ENCODE measurements at regions not wholly inside any gene's neighbourhood (a gene's known extent, or its start where the extent isn't known, plus 50 kb on each side); places are given as distances from the start of the nearest gene placed in this dataset.

GRCh38 chr15:77746254-77747174 is 113.8 kb upstream of the LINGO1 start:
- no peaks in the 10 kb centered on the region for H3K27me3 ChIP-seq (ENCODE audit: insufficient read depth, low read depth, low read length)
- no peaks in the 10 kb centered on the region for H3K79me2 ChIP-seq (replicated peaks; ENCODE audit: insufficient read depth, low read length)
- H3K4me3 ChIP-seq (ENCODE audit: low read length): no peak overlapping the region
- no peak overlapping the region for H2AFZ ChIP-seq (ENCODE audit: low read depth, low read length)
- H3K4me2 ChIP-seq (ENCODE audit: low read length): no peak overlapping the region
- no peaks in the 10 kb centered on the region for H3F3A ChIP-seq (ENCODE audit: insufficient read depth, low read length, poor library complexity, severe bottlenecking)
- TF ChIP-seq SMC3 (conservative IDR thresholded peaks at IDR 0.05; ENCODE audit: poor library complexity) (no peak), REST (IDR thresholded peaks at IDR 0.05; ENCODE audit: borderline replicate concordance) (no peak), EZH2 (IDR thresholded peaks at IDR 0.05; ENCODE audit: borderline replicate concordance, insufficient read depth, low read length, poor library complexity, severe bottlenecking) (no peak), EP300 (conservative IDR thresholded peaks at IDR 0.05; ENCODE audit: poor library complexity, severe bottlenecking) (no peak), RAD21 (conservative IDR thresholded peaks at IDR 0.05) (no peak)
- TF ChIP-seq, protein P1, sequence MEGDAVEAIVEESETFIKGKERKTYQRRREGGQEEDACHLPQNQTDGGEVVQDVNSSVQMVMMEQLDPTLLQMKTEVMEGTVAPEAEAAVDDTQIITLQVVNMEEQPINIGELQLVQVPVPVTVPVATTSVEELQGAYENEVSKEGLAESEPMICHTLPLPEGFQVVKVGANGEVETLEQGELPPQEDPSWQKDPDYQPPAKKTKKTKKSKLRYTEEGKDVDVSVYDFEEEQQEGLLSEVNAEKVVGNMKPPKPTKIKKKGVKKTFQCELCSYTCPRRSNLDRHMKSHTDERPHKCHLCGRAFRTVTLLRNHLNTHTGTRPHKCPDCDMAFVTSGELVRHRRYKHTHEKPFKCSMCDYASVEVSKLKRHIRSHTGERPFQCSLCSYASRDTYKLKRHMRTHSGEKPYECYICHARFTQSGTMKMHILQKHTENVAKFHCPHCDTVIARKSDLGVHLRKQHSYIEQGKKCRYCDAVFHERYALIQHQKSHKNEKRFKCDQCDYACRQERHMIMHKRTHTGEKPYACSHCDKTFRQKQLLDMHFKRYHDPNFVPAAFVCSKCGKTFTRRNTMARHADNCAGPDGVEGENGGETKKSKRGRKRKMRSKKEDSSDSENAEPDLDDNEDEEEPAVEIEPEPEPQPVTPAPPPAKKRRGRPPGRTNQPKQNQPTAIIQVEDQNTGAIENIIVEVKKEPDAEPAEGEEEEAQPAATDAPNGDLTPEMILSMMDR (IDR thresholded peaks at IDR 0.05; ENCODE audit: poor library complexity, severe bottlenecking): no peak
- H3K9me3 ChIP-seq (ENCODE audit: low read length): no peaks in the 10 kb centered on the region
- no peaks in the 10 kb centered on the region for H3K9me2 ChIP-seq (ENCODE audit: insufficient read depth, low read length)
- H3K9ac ChIP-seq (ENCODE audit: low read length): no peak overlapping the region
- no peaks in the 10 kb centered on the region for H4K20me1 ChIP-seq (ENCODE audit: insufficient read depth)
- no peak overlapping the region for H3K27ac ChIP-seq (ENCODE audit: low read length)
- H3K36me3 ChIP-seq (ENCODE audit: insufficient read depth, low read length): no peaks in the 10 kb centered on the region

- TF ChIP-seq EZH2 (IDR thresholded peaks at IDR 0.05; ENCODE audit: borderline replicate concordance, insufficient read depth, low read length, poor library complexity, severe bottlenecking) (no peak), EP300 (conservative IDR thresholded peaks at IDR 0.05; ENCODE audit: poor library complexity, severe bottlenecking) (no peak)
- no peaks in the 10 kb centered on the region for H3K27me3 ChIP-seq (ENCODE audit: insufficient read depth, low read depth, low read length)
- H4K20me1 ChIP-seq (ENCODE audit: insufficient read depth): no peaks in the 10 kb centered on the region
- H3K9me3 ChIP-seq (ENCODE audit: low read length): no peaks in the 10 kb centered on the region
- no peak overlapping the region for H3K4me2 ChIP-seq (ENCODE audit: low read length)
- H3K79me2 ChIP-seq (replicated peaks; ENCODE audit: insufficient read depth, low read length): no peaks in the 10 kb centered on the region
- no peaks in the 10 kb centered on the region for H3K36me3 ChIP-seq (ENCODE audit: insufficient read depth, low read length)
- H3K9ac ChIP-seq (ENCODE audit: low read length): no peak overlapping the region
- no peaks in the 10 kb centered on the region for H3F3A ChIP-seq (ENCODE audit: insufficient read depth, low read length, poor library complexity, severe bottlenecking)
- no peak overlapping the region for H3K27ac ChIP-seq (ENCODE audit: low read length)
- H3K9me2 ChIP-seq (ENCODE audit: insufficient read depth, low read length): no peaks in the 10 kb centered on the region
- no peak overlapping the region for H2AFZ ChIP-seq (ENCODE audit: low read depth, low read length)
- H3K4me3 ChIP-seq (ENCODE audit: low read length): no peak overlapping the region
Measured at GRCh38 chr15:77744398-77744797, 111.7 kb upstream of the LINGO1 start.

Measured in neural cell (in vitro differentiated cells).